ENCODE measurements at regions not wholly inside any gene's neighbourhood (a gene's known extent, or its start where the extent isn't known, plus 50 kb on each side); places are given as distances from the start of the nearest gene placed in this dataset.

DNA sequence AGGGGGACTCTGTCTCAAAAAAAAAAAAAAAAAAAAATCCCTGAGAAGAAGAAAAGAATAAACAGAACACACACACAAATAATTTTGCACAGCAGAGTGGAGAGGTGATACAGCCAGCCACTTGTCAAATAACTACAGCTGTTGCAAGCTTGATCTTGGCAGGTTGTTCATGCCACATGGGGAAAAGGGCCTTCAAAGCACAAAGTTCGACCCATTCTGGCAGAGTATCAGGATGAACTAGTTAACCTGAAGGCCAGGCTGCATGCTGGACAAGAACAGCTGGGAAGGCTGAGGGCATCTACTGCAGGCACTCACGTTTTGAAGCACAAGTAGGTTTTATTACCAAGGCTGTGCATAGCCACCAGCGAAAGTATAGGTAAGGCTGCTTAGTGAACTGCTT, 104.1 kb downstream of the KCTD15 start:
- DNase-seq: no peak

DNA sequence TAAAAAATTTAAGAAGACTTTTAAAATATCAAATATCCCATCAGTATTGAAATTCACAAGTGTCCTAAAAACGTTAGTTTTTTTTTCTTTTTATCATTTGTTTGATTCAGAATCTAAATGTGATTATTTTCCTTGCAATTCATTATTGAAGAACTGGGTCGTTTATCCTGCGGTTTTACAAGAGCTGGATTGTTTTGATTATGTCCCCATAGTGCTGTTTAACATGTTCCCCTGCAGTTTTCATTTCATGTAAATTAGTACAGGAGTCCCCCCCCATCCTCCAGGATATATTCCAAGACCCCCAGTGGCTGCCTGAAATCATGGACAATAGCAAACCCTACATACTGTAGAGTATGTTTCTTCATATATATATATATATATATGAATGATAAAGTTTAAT, 105.7 kb downstream of the KCTD15 start:
- DNase-seq: no peak

- no peak for DNase-seq
Measured at GRCh38 chr19:33902802-33903488, 106.3 kb downstream of the KCTD15 start.

GRCh38 chr19:33903489-33903850, 106.8 kb downstream of the KCTD15 start:
- DNase-seq: no peak

- DNase-seq: no peak
Measured at GRCh38 chr19:33904681-33905080, 108.0 kb downstream of the KCTD15 start.

GRCh38 chr19:33905473-33905936, 108.8 kb downstream of the KCTD15 start:
- no peak for DNase-seq

- no peak for DNase-seq
Measured at GRCh38 chr19:33905937-33906577, 109.4 kb downstream of the KCTD15 start.

DNA sequence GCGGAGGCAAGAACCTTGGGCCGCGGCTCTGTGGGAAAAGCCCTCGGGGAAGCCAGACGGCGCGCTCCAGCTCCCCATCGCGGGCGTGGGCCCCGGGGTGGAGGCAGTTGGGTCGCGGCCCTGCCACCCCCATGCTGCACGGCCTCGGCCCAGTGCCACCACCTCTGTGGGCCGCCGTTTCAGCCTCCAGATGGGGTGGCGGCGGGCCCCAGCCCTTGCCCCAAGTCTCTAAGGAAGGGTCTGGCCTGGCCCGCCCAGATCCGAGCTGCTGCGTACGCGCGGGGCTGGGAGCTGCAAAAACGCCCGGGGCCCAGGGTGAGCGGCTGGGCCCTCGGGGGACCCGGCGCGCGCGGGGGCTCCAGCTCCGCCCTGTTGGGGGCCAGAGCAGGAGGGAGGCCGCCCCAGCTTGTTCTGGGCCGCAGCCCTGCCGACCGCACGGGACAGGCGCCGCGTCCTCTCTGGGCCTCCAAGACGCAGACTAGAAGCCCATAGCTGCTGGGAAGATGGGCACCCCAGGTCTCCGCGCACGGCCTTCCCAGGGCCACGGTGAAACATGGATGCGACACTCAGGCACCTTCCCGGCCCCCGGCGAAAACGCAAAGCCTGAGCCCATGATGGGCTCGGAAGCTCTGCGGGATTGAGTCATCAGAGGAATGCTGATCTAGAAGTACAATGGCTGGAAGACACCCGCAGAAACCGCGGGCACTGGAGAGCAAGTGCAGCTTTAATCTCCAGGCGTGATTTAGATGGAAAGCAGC, 110.1 kb downstream of the KCTD15 start:
- DNase-seq: no peak

- DNase-seq: no peak
Measured at GRCh38 chr19:33910922-33911321, 114.3 kb downstream of the KCTD15 start.

DNA sequence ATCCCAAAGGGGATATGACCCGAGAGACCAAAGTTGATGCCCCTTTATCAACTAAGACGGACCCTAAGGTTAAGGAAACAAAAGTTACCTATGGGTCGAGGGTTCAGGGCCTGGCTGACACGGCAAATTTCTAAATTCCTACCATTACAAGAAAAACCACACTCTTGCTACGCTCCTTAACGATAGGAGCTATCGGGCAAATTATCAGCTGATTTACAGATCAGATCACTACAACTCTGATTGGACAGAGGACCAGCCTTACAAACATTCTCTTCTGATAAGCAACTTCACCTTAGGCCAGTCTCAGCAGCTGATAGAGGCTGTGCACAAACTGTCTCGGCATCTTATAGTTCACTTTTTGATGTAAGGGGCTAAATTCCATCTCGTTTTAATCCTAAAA, 117.9 kb downstream of the KCTD15 start:
- no peak for DNase-seq

GRCh38 chr19:33916792-33917191, 120.1 kb downstream of the KCTD15 start:
- DNase-seq: no peak

DNA sequence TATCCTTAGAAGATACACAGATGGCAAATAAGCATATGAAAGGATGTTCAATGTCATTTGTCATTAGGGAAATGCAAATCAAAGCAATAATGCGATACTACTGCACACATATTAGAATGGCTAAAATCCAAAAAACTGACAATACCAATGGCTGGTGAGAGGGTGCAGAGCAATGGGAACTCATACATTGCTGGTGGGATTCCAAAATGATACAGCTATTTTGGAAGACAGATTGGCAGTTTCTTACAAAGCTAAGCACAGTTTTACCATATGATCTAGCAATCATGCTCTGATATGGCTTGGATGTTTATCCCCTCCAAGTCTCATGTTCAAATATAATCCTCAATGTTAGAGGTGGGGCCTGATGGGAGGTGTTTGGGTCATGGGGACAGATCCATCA, 122.6 kb downstream of the KCTD15 start:
- no peak for DNase-seq

DNA sequence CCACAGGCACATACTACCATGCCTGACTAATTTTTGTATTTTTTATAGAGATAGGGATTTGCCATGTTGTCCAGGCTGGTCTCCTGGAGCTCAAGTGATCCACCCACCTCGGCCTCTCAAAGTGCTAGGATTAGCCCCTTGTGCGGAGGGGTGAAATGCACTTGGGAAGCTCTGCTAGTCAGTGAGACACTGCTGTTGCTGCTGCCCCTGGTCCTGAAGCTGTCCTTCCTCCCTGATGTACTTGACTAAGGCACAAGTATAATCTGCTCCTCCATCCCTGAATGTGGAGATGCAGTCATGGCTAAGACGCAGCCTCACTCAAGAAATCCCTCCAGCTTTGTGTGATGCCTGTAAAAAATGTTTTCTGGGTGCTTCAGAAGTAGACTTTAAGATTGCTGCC, 124.5 kb downstream of the KCTD15 start:
- DNase-seq: no peak

DNA sequence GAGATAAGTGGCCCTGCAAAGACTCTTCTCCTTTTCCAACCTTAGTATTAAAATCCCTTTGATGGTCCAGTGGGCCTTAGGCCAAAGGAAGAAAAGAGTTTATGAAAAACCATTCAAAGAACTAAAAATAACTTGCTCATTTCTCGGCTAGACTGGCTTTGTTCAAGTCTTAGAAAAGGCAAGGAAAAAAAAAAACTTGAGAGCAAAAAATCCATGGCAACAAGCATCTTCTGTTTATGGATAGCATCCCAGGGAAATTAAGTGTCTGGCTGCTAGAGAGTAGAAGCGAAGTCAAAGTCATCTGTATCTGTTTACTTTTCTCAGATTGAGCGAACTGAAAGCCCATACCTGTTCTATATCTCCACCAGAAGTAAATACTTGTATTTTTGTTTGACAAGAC, 129.6 kb downstream of the KCTD15 start:
- DNase-seq: no peak

DNA sequence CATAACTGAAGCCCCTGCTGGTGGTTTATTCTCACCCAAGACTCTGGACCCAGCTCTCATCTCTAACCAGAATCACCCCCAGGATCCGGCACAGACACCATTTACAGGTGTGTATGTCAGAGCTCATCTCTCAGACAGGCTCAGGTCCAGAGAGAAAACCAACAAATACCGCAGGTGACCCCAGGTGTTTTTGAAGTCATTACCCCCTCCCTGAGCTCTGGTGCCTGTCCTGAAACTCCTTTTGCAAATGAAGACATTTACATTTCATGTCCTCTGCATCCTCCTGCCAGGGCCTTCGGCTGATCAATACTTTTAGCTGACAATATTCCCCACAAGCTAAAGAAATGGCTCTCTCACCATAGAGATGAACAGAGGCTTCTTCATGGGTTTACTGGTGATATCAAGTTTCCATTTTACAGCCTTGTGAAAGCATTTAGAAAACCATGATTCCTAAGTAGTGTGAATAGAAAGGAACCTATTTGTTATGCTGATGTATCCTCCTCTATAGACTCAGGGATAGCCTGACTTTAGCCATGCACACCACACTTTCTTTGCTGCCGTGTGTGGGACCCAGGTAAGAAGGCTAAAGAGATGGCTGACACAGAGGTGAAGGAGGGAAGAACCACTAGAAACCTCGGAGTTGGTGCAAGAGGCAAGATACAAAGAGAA, 131.3 kb downstream of the KCTD15 start:
- no peak for DNase-seq

DNA sequence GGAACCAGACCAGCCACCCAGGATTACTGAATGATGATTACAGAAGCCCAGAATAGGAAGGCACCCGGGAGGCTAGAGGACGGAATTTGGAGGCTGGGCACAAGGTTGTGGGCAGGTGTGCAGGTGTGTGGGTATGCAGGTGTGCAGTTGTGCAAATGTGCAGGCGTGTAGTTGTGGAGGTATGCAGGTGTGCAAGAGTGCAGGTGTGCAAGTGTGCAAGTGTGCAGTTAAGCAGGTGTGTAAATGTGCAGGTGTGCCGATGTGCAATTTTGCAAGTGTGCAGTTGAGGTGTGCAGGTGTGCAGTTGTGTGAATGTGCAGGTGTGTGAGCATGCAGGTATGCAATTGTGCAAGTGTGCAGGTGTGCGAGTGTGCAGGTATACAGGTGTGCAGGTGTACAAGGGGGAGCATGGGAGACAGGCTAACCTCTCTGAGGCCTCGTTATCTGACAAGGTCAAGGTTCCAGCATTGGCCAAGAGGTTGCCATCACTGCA, 131.8 kb downstream of the KCTD15 start:
- no peak for DNase-seq

DNA sequence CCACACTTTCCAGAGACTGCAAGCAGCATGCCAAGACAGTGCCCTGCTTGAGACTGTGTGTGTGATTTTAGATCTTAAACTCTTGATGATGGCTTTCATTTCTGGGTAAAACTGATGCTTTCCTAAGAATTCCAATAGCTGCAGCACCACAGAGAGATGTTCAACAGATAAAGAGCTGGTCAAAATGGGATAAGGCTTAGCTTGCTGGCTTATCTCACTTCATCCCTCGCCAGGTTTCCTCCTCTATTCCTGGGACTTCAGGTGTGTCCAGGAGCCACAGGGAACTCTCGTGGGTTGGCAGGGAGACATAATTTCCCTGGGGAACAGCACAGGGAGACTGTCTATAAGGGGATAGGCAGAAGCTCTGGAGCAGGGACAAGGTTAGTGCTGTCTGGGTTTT, 137.3 kb downstream of the KCTD15 start:
- DNase-seq: no peak

GRCh38 chr19:33938821-33939220, 142.2 kb downstream of the KCTD15 start:
- DNase-seq: no peak

DNA sequence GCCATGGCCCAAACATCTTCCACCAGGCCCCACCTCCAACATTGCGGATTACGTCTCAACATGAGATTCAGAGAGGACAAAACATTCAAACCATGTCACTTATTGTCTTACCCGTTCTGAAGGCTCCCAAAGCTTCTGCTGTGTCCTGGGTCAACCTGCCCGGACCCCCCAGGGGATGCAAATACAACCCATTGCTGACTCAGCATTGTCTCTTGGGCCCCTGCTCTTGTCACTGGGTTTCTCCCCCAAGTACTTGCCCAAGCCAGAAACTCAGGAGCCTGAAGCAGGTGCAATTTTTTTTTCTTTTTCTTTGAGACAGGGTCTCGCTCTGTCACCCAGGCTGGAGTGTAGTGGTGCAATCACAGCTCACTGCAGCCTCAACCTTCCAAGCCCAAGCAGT, 144.5 kb downstream of the KCTD15 start:
- DNase-seq: no peak

DNA sequence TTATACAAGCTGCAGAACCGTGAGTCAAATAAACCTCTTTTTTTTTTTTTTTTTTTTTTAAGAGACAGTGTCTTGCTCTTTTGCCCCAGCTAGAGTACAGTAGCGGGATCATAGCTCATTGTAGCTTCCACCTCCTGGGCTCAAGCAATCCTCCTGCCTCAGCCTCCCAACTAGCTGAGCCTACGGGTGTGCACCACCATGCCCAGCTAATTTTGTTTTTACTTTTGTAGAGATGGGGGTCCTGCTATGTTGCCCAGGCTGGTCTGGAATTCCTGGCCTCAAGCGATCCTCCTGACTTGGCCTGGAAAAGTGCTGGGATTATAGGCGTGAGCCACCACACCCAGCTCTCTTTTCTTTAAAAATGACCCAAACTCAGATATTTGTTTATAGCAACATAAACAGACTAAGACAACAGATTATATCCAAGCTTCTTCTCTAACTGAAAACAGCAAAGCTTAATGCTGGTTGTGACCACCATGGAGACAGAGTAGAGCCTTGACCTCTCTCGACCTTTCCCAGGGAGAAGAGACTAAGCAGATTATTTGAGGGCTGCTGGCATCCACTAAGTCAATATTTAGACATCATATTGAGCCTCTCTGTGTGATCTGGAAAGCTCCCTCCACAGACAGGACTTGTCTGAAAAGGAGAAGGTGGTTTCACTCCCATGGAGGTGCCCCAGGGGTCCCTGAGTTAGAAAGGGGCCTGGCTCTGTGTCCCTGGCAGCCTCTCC, 150.0 kb downstream of the KCTD15 start:
- no peak for DNase-seq

DNA sequence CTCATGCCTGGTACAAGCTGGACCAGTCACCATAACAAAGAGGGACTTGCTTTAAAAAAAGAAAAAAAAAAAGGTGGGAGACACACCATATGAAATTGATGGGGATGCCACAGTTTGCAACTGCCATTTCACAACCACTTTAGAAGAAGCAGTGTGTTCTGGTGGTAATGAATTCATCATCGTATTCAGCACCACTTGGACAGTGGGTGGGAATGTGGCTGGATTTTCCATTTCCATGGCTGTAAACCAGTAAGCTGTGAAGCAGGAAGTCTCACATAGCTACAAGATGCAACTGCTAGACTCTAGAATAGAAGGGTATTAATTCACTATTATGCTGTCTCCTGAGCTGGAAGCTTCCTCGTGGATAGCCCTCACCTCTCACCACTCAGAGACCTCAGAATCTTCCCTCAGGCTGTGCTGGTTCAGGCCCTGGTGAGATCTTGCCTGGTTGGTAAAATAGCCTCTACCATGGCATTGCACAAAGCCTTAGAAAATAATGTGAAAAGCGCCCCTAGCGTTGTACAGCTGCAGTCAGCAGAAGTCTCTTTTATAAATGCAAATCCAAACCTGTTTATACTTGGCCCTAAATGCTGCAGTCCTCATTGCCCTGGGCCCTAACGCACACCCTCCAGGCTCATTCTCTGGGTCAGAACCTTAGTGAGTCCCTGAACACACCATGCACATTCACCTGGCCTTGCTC, 150.7 kb downstream of the KCTD15 start:
- no peak for DNase-seq

Data from activated T-cell treated with anti-CD3 and anti-CD28 coated beads for 4 hours (primary cell).